ENCODE measurements at regions not wholly inside any gene's neighbourhood (a gene's known extent, or its start where the extent isn't known, plus 50 kb on each side); places are given as distances from the start of the nearest gene placed in this dataset.

DNA sequence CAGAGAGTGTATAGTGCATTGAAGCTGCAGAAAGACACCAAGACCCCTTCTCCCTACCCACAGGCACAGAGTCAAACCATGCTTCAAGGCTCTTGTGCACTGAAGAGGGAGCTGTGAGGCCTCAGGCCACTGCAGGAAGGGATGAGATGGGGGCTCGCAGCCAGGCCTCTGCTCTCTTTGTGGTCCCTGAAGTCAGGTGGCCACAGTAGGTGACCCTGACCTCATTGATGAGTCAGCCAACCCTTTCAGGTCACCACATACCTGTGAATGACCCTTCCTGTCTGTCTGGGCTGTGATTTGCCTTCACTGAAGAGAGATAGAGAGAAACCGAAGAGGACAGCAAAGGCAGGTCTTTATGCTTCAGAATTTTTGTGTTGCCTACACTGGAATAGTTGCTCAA lies 372.1 kb downstream of the ACTL7B start:
- Mint-ChIP-seq H3K27me3 (peaks cover 0 to 1% of the 10 kb centered on the region in 2 donors), H3K36me3 (peaks cover 0 to 3% of the 10 kb centered on the region in 2 donors), H3K4me1 (peaks cover 1 to 2% of the 10 kb centered on the region in 2 donors), H3K4me3 (no peak overlapping the region), H3K27ac (no peak overlapping the region), H3K9me3 (peaks cover 7 to 9% of the 10 kb centered on the region in 2 donors)
- DNase-seq, result no peak
- no peak for ATAC-seq (replicated peaks)

DNA sequence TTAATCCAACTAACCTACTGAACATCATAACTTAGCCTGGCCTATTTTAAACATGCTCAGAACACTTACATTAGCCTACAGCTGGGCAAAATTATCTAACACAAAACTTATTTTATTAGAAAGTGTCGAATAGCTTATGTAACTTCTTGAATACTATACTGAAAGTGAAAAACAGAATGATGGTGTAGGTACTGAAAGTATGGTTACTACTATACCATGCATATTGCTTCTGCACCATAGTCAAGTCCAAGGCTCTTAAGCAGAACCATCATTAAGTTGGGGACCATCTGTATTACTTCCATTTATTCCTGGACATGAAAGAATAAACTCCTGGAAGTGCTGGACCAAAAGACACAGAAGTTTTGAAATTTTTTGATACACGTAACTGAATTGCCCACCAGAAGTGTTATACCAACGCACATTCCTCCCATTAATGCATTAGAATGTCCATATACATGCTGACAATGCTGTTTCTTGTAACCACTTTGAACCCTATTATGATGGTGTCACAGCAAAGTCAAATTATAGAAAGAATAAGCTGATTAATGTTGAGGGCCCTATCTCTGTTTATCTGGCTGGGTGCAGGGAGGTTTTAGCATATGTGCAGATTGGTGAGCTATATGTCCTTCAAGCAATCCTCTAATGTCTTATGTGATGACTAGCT lies 375.7 kb downstream of the ACTL7B start:
- no peaks in the 10 kb centered on the region for H3K27me3 Mint-ChIP-seq
- H3K9me3 Mint-ChIP-seq, result no peaks in the 10 kb centered on the region
- H3K27ac Mint-ChIP-seq, result no peak overlapping the region
- H3K36me3 Mint-ChIP-seq, result no peaks in the 10 kb centered on the region
- DNase-seq (no peak), ATAC-seq (replicated peaks) (no peak)
- peaks cover 0 to 4% of the 10 kb centered on the region in 2 donors for H3K4me1 Mint-ChIP-seq
- no peak overlapping the region for H3K4me3 Mint-ChIP-seq

DNA sequence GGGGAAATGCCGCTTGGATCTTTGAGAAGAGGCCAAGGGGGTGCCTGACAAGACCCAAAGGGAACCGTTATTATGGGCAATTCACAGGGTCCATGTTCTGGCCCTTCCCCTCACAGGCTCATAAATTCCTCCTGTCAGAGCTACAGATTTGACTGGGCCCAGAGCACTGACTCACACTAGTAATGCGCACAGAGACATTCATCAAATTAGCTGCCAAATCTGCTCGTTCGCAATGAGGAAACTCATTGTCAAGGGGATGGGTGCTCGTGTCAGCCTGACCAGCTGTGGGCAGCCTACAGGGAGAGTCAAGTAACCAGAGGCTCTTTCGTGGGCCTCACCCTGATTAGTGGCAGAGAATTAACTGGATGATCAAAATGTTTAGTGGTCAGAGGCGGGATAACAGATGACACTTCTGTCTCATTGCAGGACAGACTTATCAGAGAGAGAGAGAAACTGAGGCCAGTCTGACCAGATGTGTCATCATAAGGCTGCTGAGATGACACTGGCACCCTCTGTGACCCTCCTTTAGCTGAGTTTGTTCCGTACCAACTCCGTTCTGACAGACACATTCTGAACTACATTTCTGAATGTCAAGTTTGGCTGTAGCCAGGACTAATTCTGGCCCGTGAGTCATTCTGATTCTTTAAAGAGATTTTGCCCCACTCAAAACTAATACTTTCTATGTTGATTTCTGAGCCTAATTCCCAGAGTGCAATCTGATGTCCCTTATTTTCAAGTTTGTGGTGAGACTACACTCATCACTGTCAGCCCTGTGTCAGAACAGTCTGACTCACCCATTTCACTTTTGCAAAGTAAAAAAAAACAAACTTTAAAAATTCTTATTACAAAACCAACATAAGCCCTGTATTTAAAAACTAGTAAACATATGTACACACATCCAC lies 377.1 kb downstream of the ACTL7B start:
- Mint-ChIP-seq H3K9me3 (no peaks in the 10 kb centered on the region), H3K4me3 (no peak overlapping the region), H3K27me3 (no peaks in the 10 kb centered on the region), H3K4me1 (peaks cover 0 to 4% of the 10 kb centered on the region in 2 donors), H3K27ac (no peak overlapping the region), H3K36me3 (no peaks in the 10 kb centered on the region)
- DNase-seq, result no peak
- peak; percentile 68 to 90 for ATAC-seq (replicated peaks)

DNA sequence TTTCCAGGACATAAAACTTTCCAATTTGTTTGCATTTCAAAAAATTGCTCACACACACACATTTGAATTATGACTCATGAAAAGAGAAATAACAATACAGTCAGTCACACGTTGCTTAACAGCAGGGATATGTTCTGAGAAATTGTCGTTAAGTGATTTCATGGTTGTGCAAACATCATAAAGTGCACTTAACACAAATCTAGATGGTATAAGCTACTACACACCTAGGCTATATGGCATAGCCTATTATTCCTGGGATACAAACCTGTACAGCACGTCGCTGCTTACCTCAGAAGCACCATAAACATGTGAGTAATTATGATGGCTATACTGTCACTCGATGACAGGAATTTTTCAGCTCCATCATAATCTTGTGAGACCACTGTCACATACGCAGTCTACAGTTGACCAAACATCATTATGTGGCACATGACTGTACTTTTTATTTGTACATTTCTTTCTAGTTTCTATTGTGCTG lies 378.2 kb downstream of the ACTL7B start:
- H3K27ac Mint-ChIP-seq, result no peak overlapping the region
- ATAC-seq (replicated peaks) (no peak), DNase-seq (no peak)
- H3K9me3 Mint-ChIP-seq, result no peaks in the 10 kb centered on the region
- H3K27me3 Mint-ChIP-seq, result no peaks in the 10 kb centered on the region
- no peaks in the 10 kb centered on the region for H3K36me3 Mint-ChIP-seq
- peaks cover 0 to 4% of the 10 kb centered on the region in 2 donors for H3K4me1 Mint-ChIP-seq
- H3K4me3 Mint-ChIP-seq, result no peak overlapping the region

DNA sequence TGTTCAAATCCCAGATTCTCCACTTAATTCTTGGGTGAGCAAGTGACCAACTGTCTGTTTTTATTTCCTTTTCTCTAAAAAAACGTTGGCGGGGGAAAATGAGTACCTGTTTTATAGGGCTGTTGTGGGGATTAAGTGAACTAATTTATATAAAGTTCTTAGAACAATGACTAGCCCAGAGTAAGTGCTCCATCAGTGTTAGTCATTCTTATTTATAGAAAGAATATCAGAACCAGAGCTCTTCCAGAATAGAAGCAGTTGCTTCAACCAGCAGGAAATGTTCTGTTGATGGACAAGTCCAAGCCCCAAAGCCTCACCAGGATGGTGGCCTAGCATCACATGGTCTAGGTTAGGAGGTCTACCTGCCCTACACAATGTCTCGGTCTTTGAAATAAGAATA lies 379.2 kb downstream of the ACTL7B start:
- peaks cover 0 to 4% of the 10 kb centered on the region in 2 donors for H3K4me1 Mint-ChIP-seq
- DNase-seq, result no peak
- no peak overlapping the region for H3K27ac Mint-ChIP-seq
- H3K4me3 Mint-ChIP-seq, result no peak overlapping the region
- ATAC-seq (replicated peaks), result no peak
- H3K27me3 Mint-ChIP-seq, result no peaks in the 10 kb centered on the region
- no peaks in the 10 kb centered on the region for H3K9me3 Mint-ChIP-seq
- H3K36me3 Mint-ChIP-seq, result no peaks in the 10 kb centered on the region

DNA sequence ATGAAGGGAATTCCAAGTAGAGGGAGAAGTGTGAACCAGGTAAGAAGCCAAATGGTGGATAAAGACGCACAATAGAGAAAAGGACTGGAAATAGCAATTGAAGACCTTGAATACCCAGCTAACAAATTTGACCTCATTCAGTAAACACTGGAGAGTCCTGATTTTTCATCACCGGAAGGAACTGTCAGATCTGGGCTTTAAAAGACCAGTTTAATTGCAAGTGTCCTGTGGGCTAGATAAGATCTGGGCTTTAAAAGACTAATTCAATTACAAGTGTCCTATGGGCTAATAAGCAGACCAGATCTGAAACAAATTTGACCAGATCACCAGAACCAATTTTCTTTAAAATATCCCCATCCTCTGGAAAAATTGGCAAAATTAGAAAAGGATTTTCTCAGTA lies 380.0 kb downstream of the ACTL7B start:
- Mint-ChIP-seq H3K27me3 (no peaks in the 10 kb centered on the region), H3K9me3 (no peaks in the 10 kb centered on the region), H3K27ac (no peak overlapping the region), H3K36me3 (no peaks in the 10 kb centered on the region), H3K4me3 (no peak overlapping the region), H3K4me1 (peaks cover 0 to 4% of the 10 kb centered on the region in 2 donors)
- DNase-seq, result no peak
- no peak for ATAC-seq (replicated peaks)

DNA sequence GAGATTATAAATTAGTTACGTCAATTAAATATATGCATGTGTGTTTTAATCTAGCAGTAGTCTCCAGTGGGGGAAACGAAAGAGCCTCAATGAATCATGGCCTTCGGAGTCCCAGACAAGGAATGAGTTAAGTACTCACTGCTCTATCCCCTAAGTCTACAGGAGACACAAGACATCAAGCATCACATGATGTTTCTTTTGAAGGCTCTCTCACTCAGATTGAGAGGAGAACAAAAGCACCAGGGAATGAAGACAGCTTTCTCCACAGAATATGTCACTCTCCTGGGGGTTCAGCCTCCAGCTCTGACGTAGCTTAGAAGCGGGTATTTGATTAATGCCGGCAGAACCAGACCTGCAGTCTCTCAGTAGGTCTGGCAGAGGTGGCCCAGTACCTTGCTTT lies 381.4 kb downstream of the ACTL7B start:
- DNase-seq (no peak), ATAC-seq (replicated peaks) (no peak)
- peaks cover 0 to 2% of the 10 kb centered on the region in 2 donors for H3K36me3 Mint-ChIP-seq
- H3K4me3 Mint-ChIP-seq, result no peak overlapping the region
- no peak overlapping the region for H3K27ac Mint-ChIP-seq
- H3K9me3 Mint-ChIP-seq, result no peaks in the 10 kb centered on the region
- H3K27me3 Mint-ChIP-seq, result no peaks in the 10 kb centered on the region
- H3K4me1 Mint-ChIP-seq, result peaks cover 0 to 4% of the 10 kb centered on the region in 2 donors

DNA sequence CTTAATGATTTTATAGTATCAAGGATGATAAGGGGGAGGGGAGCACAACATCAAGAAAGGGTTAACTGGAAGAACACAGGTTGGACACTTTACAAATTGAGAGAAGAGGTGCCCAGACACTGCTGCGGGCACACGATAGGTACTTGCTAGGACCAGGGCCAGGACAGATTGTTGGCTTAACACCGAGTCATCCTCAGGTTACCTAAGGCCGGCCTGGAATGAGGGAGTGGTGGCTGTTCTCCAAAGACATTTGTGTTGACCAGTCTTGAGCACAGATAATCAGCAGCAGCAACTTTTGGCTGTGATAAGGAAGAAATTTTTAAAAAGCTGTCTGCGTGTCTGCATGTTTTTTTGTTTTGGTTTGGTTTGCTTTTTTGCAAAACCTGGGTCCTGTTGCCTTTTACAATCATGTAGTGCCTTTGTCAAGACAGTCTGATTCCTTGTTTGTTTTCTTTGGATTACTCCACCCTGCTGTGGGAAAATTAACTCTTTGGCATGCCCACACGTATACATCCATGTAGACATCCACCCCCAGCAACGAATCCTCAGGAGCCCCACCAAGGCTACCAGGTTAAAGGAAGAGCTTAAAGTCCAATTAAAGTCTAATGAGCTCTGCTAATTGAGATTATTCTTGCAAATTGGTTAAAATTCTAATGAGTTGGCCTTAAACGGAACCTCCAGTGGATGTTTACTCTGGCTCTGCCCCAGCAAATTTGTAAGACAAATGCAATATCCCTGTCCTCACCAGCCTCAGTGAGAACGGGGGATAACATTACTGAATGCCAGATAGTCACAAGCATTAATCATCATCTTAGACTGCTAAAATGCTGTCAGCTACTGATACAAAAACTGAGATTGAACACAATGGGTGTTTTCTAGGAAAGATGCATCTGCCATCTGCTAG lies 382.3 kb downstream of the ACTL7B start:
- DNase-seq (no peak), ATAC-seq (replicated peaks) (no peak)
- H3K4me1 Mint-ChIP-seq, result peaks cover 0 to 1% of the 10 kb centered on the region in 2 donors
- H3K4me3 Mint-ChIP-seq, result no peak overlapping the region
- no peaks in the 10 kb centered on the region for H3K27me3 Mint-ChIP-seq
- H3K36me3 Mint-ChIP-seq, result peaks cover 0 to 3% of the 10 kb centered on the region in 2 donors
- H3K27ac Mint-ChIP-seq, result no peak overlapping the region
- H3K9me3 Mint-ChIP-seq, result no peaks in the 10 kb centered on the region

DNA sequence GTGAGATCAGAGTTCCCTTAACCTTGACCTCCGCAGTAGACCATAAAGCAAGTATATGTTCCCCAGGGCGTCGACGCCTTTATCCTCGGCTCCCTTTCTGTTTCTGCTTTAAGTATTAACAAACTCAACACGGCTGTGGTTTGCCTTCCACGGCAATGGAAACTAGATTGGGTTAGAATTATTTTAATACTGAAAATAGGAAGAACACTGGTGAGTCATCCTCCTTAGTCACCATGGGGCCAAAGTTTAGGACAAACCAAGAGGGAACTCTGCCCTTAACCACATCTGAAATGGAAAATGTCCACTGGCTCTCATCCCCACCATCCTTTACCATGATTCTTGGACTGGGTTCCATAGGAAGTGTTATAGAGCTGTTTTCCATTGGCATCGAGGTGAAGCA lies 386.1 kb downstream of the ACTL7B start:
- Mint-ChIP-seq H3K36me3 (peaks cover 0 to 3% of the 10 kb centered on the region in 2 donors), H3K27me3 (peaks cover 0 to 5% of the 10 kb centered on the region in 2 donors), H3K27ac (no peak overlapping the region), H3K4me3 (no peak overlapping the region), H3K4me1 (no peaks in the 10 kb centered on the region), H3K9me3 (no peaks in the 10 kb centered on the region)
- DNase-seq, result no peak
- peak; percentile 16 to 39 for ATAC-seq (replicated peaks)

DNA sequence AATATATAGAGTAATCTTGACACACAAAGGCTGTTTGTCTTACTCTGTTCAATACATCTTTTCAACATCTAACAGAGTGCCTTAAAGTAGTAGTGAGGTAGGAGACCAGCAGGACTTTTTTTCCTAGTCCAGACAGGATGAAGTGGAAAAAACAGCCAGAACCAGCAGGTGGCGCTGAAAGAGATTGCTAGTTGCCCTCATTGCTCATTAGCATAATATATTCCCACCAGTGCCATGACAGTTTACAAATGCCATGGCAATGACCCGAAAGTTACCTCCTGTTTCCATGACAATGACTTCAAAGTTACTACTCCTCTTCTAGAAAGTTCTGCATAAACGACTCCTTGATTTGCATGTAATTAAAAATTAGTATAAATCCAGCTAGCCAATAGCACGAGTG lies 387.4 kb downstream of the ACTL7B start:
- H3K9me3 Mint-ChIP-seq, result no peaks in the 10 kb centered on the region
- DNase-seq (peak; percentile 10), ATAC-seq (replicated peaks) (peak in 1 of 2 donors; percentile 62)
- H3K36me3 Mint-ChIP-seq, result peaks cover 0 to 3% of the 10 kb centered on the region in 2 donors
- no peaks in the 10 kb centered on the region for H3K4me1 Mint-ChIP-seq
- H3K4me3 Mint-ChIP-seq, result no peak overlapping the region
- peaks cover 0 to 5% of the 10 kb centered on the region in 2 donors for H3K27me3 Mint-ChIP-seq
- H3K27ac Mint-ChIP-seq, result no peak overlapping the region

DNA sequence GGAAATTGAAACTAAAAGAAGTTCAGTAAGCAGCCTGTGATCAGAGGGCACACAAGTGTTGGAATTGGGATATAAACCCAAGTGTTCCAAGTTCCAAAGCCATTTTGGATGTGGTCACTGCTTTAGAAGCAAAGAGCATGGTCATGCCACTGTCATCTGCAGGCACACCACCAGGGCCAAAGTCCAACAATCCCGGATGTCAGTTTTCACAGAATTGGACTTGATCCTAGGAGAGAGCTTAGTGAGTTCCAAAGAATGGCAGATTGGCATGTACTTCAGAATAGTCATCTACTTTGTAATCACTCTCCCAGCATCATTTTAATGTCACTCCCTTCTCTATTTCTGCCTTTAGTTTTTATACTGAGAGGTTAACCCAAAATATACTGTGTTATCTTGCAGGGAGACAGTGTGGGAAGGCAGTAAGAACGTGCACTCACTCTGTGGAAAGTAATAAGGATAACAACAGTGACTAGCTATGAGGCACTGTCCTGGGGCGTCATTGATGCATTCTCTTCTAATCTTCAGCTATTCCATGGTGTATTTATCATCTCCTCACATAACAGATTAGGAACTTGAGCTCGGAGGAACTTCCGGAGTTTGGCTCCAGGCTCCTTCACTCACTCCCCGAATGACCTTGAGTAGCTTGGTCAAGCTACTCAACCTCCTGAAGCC lies 388.0 kb downstream of the ACTL7B start:
- Mint-ChIP-seq H3K36me3 (peaks cover 0 to 3% of the 10 kb centered on the region in 2 donors), H3K27me3 (peaks cover 0 to 5% of the 10 kb centered on the region in 2 donors), H3K27ac (no peak overlapping the region), H3K4me1 (no peaks in the 10 kb centered on the region), H3K4me3 (no peak overlapping the region), H3K9me3 (no peaks in the 10 kb centered on the region)
- DNase-seq (no peak), ATAC-seq (replicated peaks) (no peak)

DNA sequence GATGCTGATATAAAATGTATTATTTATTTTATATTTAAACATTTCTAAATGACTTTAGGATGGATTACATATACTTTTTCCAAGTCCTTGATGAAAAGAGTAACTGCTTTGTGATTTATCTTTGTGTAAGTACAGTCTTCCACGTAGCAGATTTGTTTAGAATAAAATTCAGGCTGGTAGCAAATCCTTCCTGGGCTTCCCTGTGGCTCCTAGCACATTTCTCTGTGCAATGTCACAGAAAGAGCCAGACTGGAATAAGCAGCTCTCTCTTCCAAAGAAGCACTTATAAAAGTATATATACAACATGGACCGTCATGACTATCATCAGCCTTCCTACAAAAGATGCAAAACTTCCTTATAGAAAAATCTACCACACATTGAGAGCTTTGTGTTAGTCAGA lies 388.6 kb downstream of the ACTL7B start:
- peaks cover 0 to 5% of the 10 kb centered on the region in 2 donors for H3K27me3 Mint-ChIP-seq
- H3K9me3 Mint-ChIP-seq, result no peaks in the 10 kb centered on the region
- H3K4me3 Mint-ChIP-seq, result no peak overlapping the region
- peaks cover 0 to 3% of the 10 kb centered on the region in 2 donors for H3K36me3 Mint-ChIP-seq
- ATAC-seq (replicated peaks) (no peak), DNase-seq (no peak)
- no peak overlapping the region for H3K27ac Mint-ChIP-seq
- H3K4me1 Mint-ChIP-seq, result no peaks in the 10 kb centered on the region

DNA sequence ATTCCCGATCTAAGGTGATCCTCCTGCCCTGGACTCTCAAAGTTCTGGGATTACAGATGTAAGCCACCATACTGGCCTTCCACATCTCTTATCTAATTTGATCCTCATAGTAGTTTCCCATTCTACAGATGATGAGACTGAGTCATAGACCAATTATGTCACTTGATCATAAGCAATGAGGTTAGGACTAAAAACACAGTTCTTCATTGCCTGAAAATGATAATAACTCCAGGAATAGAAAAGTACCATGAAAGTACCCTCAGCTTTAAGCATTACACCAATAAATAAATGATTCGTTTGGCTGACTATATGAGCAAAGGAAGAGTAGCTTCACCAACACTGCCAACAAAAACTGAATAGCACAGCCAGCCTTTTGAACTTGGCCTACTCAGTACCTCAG lies 389.5 kb downstream of the ACTL7B start:
- peaks cover 0 to 5% of the 10 kb centered on the region in 2 donors for H3K27me3 Mint-ChIP-seq
- H3K4me3 Mint-ChIP-seq, result no peak overlapping the region
- H3K36me3 Mint-ChIP-seq, result peaks cover 0 to 3% of the 10 kb centered on the region in 2 donors
- no peak for ATAC-seq (replicated peaks)
- H3K4me1 Mint-ChIP-seq, result no peaks in the 10 kb centered on the region
- no peaks in the 10 kb centered on the region for H3K9me3 Mint-ChIP-seq
- H3K27ac Mint-ChIP-seq, result no peak overlapping the region
- DNase-seq, result no peak

Data from stimulated activated naive B cell treated with anti-CD40 and anti-IgM and Interleukin-4, amounts not matched to agents 10 μg/mL and 1 μg/mL and 100 μg/mL, for 72 hours (primary cell).